PC-3 (cell line): ENCODE measurements at regions not wholly inside any gene's neighbourhood (a gene's known extent, or its start where the extent isn't known, plus 50 kb on each side); places are given as distances from the start of the nearest gene placed in this dataset.

ENCODE experiments used
- ATAC-seq: fragments of 200-7000 bp; cut with Tn5 transposase; 2 replicates; pipeline ENCODE4 v1.9.1; 2020; ENCODE audit warnings: mild to moderate bottlenecking, moderate library complexity
- BruUV-seq: library from RNA; stranded (reverse); fragments of 400-500 nt; replicated peaks from 2 replicates; lab custom pipeline; 2021; lab: Mats Ljungman, UMichigan
- CTCF ChIA-PET: fragments of 300-600 bp; sonication (Branson Sonifier 250); formaldehyde crosslinking; loops from one replicate; lab custom pipeline; 2022; ENCODE audit warnings: antibody characterized with exemption; lab: Charles Lee
- POLR2A ChIA-PET: fragments of 300-600 bp; sonication (Branson Sonifier 250); formaldehyde crosslinking; loops from one replicate; lab custom pipeline; 2022; ENCODE audit warnings: antibody characterized with exemption; ENCODE audit not compliant: unreplicated experiment; lab: Charles Lee
- DNase-seq: peaks from one replicate; pipeline ENCODE4 v3.0.0-alpha.2; 2015
- H2AFZ ChIP-seq: fragments of 300-600 bp; sonication (generic); 2 replicates; pipeline ENCODE4 v1.6.0; 2016; ENCODE audit warnings: antibody characterized with exemption, low read length
- H3F3A ChIP-seq: fragments of 300-600 bp; sonication (generic); one replicate; pipeline ENCODE4 v1.6.0; 2017; ENCODE audit warnings: antibody characterized with exemption, low read length, control low read depth, mild to moderate bottlenecking; ENCODE audit not compliant: unreplicated experiment
- H3K27ac ChIP-seq: fragments of 300-600 bp; sonication (generic); 2 replicates; pipeline ENCODE4 v1.5.1; 2016; ENCODE audit warnings: mild to moderate bottlenecking, low read length
- H3K27me3 ChIP-seq: fragments of 300-600 bp; sonication (generic); 2 replicates; pipeline ENCODE4 v1.6.1; 2016; ENCODE audit warnings: low read length, mixed read lengths
- H3K36me3 ChIP-seq: fragments of 300-600 bp; sonication (generic); 2 replicates; pipeline ENCODE4 v1.6.1; 2016; ENCODE audit warnings: low read depth, mixed run types, low read length, mixed read lengths
- H3K4me1 ChIP-seq: fragments of 300-600 bp; sonication (generic); 2 replicates; pipeline ENCODE4 v1.5.1; 2016; ENCODE audit warnings: low read length; ENCODE audit not compliant: insufficient read depth
- H3K4me2 ChIP-seq: fragments of 300-600 bp; sonication (generic); 2 replicates; pipeline ENCODE4 v1.6.0; 2016; ENCODE audit warnings: low read length
- H3K4me3 ChIP-seq: fragments of 300-600 bp; sonication (generic); 2 replicates; pipeline ENCODE4 v1.5.1; 2016; ENCODE audit warnings: mild to moderate bottlenecking, low read length, mixed read lengths
- H3K79me2 ChIP-seq: fragments of 300-600 bp; sonication (generic); 2 replicates; pipeline ENCODE4 v1.6.1; 2017; ENCODE audit warnings: low read length, mixed read lengths
- H3K9ac ChIP-seq: fragments of 300-600 bp; sonication (generic); 2 replicates; pipeline ENCODE4 v1.6.0; 2016; ENCODE audit warnings: mild to moderate bottlenecking, low read length
- H3K9me2 ChIP-seq: fragments of 300-600 bp; sonication (generic); replicated peaks from 2 replicates; pipeline ENCODE4 v1.6.1; 2016; ENCODE audit warnings: mixed run types, low read length, mixed read lengths
- H3K9me3 ChIP-seq: fragments of 300-600 bp; sonication (generic); 2 replicates; pipeline ENCODE4 v1.6.1; 2016; ENCODE audit warnings: low read length, mixed read lengths
- H4K20me1 ChIP-seq: fragments of 300-600 bp; sonication (generic); 2 replicates; pipeline ENCODE4 v1.6.1; 2016; ENCODE audit warnings: low read length, mixed read lengths
- EZH2 ChIP-seq: fragments of 300-600 bp; sonication (generic); IDR thresholded peaks from one replicate; pipeline ENCODE4 v1.6.1; 2017; ENCODE audit warnings: antibody characterized with exemption, mild to moderate bottlenecking, low read length; ENCODE audit not compliant: unreplicated experiment
- EZH2phosphoT487 ChIP-seq: fragments of 300-600 bp; sonication (generic); IDR thresholded peaks from 2 replicates; pipeline ENCODE4 v1.6.1; 2018; ENCODE audit warnings: mild to moderate bottlenecking, antibody characterized with exemption, low read length, borderline replicate concordance
- intact Hi-C: fragments of 100-400 bp; cut with micrococcal nuclease; formaldehyde crosslinking; loops from 2 replicates; pipeline ENCODE4 v1.9.0; 2023
- TF ChIP-seq, protein P1 (sequence below): fragments of 300-600 bp; sonication (generic); conservative IDR thresholded peaks from 2 replicates; pipeline ENCODE4 v1.5.1; 2017; ENCODE audit warnings: antibody characterized with exemption, low read depth, mild to moderate bottlenecking, low read length

DNA sequence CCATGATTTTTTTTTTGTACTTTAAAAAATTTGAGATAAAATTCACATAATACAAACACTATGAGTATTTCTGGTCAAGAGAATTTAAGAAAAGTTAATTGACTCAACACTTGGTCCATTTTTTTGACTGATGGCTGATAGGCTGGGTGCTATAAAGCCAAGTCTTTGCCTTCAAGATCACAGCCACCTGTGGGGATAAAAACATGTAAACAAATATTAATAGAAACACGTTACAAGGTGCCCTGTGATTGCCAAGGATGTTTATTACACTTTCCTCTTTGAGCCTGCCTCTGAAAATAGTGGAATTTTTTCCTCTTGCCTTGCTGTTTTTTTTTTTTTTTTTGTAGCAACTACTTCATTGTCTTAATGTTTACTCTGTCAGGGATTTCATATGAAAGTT is 63.3 kb downstream of the FHIP1A start:
- no peaks in the 10 kb centered on the region for H4K20me1 ChIP-seq
- TF ChIP-seq, protein P1, sequence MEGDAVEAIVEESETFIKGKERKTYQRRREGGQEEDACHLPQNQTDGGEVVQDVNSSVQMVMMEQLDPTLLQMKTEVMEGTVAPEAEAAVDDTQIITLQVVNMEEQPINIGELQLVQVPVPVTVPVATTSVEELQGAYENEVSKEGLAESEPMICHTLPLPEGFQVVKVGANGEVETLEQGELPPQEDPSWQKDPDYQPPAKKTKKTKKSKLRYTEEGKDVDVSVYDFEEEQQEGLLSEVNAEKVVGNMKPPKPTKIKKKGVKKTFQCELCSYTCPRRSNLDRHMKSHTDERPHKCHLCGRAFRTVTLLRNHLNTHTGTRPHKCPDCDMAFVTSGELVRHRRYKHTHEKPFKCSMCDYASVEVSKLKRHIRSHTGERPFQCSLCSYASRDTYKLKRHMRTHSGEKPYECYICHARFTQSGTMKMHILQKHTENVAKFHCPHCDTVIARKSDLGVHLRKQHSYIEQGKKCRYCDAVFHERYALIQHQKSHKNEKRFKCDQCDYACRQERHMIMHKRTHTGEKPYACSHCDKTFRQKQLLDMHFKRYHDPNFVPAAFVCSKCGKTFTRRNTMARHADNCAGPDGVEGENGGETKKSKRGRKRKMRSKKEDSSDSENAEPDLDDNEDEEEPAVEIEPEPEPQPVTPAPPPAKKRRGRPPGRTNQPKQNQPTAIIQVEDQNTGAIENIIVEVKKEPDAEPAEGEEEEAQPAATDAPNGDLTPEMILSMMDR = no peak
- TF ChIP-seq EZH2phosphoT487 = no peak
- TF ChIP-seq EZH2 = no peak
- no peak for ATAC-seq

DNA sequence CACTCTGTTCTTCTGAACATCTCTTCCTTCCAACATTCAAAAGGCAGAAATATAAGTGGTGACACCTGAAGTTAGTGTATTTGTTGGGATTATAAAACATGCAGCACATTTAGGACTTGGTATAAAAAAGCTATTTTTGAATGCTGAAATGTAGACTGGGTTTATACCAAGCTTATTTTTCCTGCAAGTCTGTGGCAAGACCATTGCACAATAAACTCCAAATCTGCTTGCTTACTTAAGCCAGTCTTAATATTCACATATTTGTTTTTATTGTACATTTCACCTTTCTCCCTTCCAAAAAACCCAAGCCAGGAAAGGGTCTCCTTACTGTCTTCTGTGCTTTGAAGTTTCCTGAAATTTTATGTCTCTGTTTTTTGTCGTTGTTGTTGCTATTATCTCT is 63.7 kb downstream of the FHIP1A start:
- DNase-seq = no peak
- Histone ChIP-seq H3K79me2 (no peaks in the 10 kb centered on the region), H3K9me2 (no peaks in the 10 kb centered on the region), H3K4me3 (no peak overlapping the region), H3K36me3 (no peaks in the 10 kb centered on the region), H3F3A (no peaks in the 10 kb centered on the region), H3K27ac (no peak overlapping the region), H3K4me1 (peaks cover 4% of the 10 kb centered on the region; the same call in 1 of the 2 replicates), H3K4me2 (no peak overlapping the region), H3K9ac (no peak overlapping the region), H3K9me3 (no peaks in the 10 kb centered on the region), H2AFZ (no peak overlapping the region), H4K20me1 (no peaks in the 10 kb centered on the region), H3K27me3 (no peaks in the 10 kb centered on the region)
- no TSS peak for BruUV-seq
- intact Hi-C loops = no loop called here
- no peak for ATAC-seq
- CTCF ChIA-PET = no interaction called here
- TF ChIP-seq EZH2phosphoT487 = no peak
- TF ChIP-seq EZH2 = no peak
- TF ChIP-seq, protein P1 = no peak
- POLR2A ChIA-PET = no interaction called here

More for the DNA sequence above, 63.3 kb downstream of the FHIP1A start:
- Histone ChIP-seq H3K79me2 (no peaks in the 10 kb centered on the region), H3K27ac (no peak overlapping the region), H2AFZ (no peak overlapping the region), H3K27me3 (no peaks in the 10 kb centered on the region), H3K36me3 (no peaks in the 10 kb centered on the region), H3K4me1 (peaks cover 4% of the 10 kb centered on the region; the same call in 1 of the 2 replicates), H3K9ac (no peak overlapping the region), H3K4me3 (no peak overlapping the region), H3K9me2 (no peaks in the 10 kb centered on the region), H3K4me2 (no peak overlapping the region), H3F3A (no peaks in the 10 kb centered on the region), H3K9me3 (no peaks in the 10 kb centered on the region)
- intact Hi-C loops = no loop called here
- no TSS peak for BruUV-seq
- DNase-seq = no peak
- CTCF ChIA-PET = no interaction called here
- POLR2A ChIA-PET = no interaction called here

DNA sequence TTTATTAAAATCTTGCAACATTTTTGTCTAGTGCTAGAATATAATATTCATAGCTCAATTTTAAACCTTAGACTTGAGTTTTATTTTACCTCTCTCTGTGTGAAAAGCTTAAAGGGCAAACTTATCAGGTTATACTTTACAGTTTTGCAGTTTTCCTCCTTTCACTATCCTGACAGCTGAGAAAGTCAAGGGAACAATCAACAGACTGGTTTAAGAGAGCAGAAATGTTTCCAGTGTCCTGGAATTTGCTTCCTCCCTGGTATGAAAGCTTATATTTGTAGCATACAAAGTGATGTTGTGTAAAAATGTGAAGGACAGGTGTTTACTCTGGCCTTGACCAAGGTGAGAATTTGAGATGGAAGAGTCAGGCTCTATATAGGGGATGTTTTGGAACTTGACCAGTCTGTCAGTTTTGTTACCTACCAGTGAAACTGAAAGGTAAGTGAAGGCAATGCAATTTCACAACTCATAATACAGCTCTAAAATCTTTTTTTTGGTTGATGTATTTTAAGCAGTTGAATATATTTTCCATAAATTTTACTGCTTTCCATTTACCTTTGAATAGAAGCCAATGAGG is 64.6 kb downstream of the FHIP1A start:
- DNase-seq = no peak
- Histone ChIP-seq H4K20me1 (no peaks in the 10 kb centered on the region), H3F3A (no peaks in the 10 kb centered on the region), H2AFZ (no peak overlapping the region), H3K9me2 (no peaks in the 10 kb centered on the region), H3K27me3 (no peaks in the 10 kb centered on the region), H3K4me2 (no peak overlapping the region), H3K9me3 (no peaks in the 10 kb centered on the region), H3K27ac (no peak overlapping the region), H3K36me3 (no peaks in the 10 kb centered on the region), H3K79me2 (no peaks in the 10 kb centered on the region), H3K4me3 (no peak overlapping the region), H3K9ac (no peak overlapping the region), H3K4me1 (peaks cover 4% of the 10 kb centered on the region; the same call in 1 of the 2 replicates)
- TF ChIP-seq EZH2phosphoT487 (no peak), EZH2 (no peak)
- TF ChIP-seq, protein P1 = no peak
- intact Hi-C loops = no loop called here
- no peak for ATAC-seq
- ChIA-PET CTCF (no interaction called here), POLR2A (interaction anchor here (0.6 kb wide), 1 partner anchor 428 kb away, joined by 3 read pairs; no protein-coding TSS in a partner anchor)
- BruUV-seq = no TSS peak
